ENCODE measurements at regions not wholly inside any gene's neighbourhood (a gene's known extent, or its start where the extent isn't known, plus 50 kb on each side); places are given as distances from the start of the nearest gene placed in this dataset.

- peaks cover 8% of the 10 kb centered on the region for H3K4me1 ChIP-seq (ENCODE audit: insufficient read depth, low read length)
- intact Hi-C loops (cut with micrococcal nuclease) = no loop called here
- H3K27me3 ChIP-seq (ENCODE audit: low read length) = no peaks in the 10 kb centered on the region
- no peaks in the 10 kb centered on the region for H4K20me1 ChIP-seq (ENCODE audit: low read length)
- H3K36me3 ChIP-seq (ENCODE audit: low read depth, low read length) = no peaks in the 10 kb centered on the region
- H2AFZ ChIP-seq (ENCODE audit: low read length) = no peak overlapping the region
- H3K9me3 ChIP-seq (ENCODE audit: low read length) = no peaks in the 10 kb centered on the region
- no peaks in the 10 kb centered on the region for H3K79me2 ChIP-seq (ENCODE audit: low read length)
- ATAC-seq = no peak
- H3K27ac ChIP-seq (ENCODE audit: low read length) = no peak overlapping the region
- POLR2A ChIA-PET (ENCODE audit: unreplicated experiment) = no interaction called here
- no peak overlapping the region for H3K4me2 ChIP-seq (ENCODE audit: low read length)
- no peak overlapping the region for H3K4me3 ChIP-seq (ENCODE audit: low read length)
- no peak overlapping the region for H3K9ac ChIP-seq (ENCODE audit: low read length)
- no peak for DNase-seq
- no peaks in the 10 kb centered on the region for H3F3A ChIP-seq (ENCODE audit: low read length, unreplicated experiment)
- TF ChIP-seq EZH2 (IDR thresholded peaks at IDR 0.05; ENCODE audit: low read length, unreplicated experiment) (no peak), CTCF (conservative IDR thresholded peaks at IDR 0.05; ENCODE audit: low read depth, low read length) (no peak), EZH2phosphoT487 (IDR thresholded peaks at IDR 0.05; ENCODE audit: borderline replicate concordance, low read length) (no peak)
- BruUV-seq (replicated peaks) = no TSS peak
- CTCF ChIA-PET = no interaction called here
- H3K9me2 ChIP-seq (replicated peaks; ENCODE audit: low read length) = no peaks in the 10 kb centered on the region
Measured at GRCh38 chr2:45192991-45193390, 183.7 kb upstream of the SIX2 start.

- no peak for ATAC-seq
- peaks cover 8% of the 10 kb centered on the region for H3K4me1 ChIP-seq (ENCODE audit: insufficient read depth, low read length)
- POLR2A ChIA-PET (ENCODE audit: unreplicated experiment) = no interaction called here
- H3K27me3 ChIP-seq (ENCODE audit: low read length) = no peaks in the 10 kb centered on the region
- no peaks in the 10 kb centered on the region for H3K79me2 ChIP-seq (ENCODE audit: low read length)
- H3F3A ChIP-seq (ENCODE audit: low read length, unreplicated experiment) = no peaks in the 10 kb centered on the region
- TF ChIP-seq EZH2phosphoT487 (IDR thresholded peaks at IDR 0.05; ENCODE audit: borderline replicate concordance, low read length) (no peak), EZH2 (IDR thresholded peaks at IDR 0.05; ENCODE audit: low read length, unreplicated experiment) (no peak), CTCF (conservative IDR thresholded peaks at IDR 0.05; ENCODE audit: low read depth, low read length) (no peak)
- CTCF ChIA-PET = no interaction called here
- no peak for DNase-seq
- no peak overlapping the region for H3K9ac ChIP-seq (ENCODE audit: low read length)
- no peaks in the 10 kb centered on the region for H4K20me1 ChIP-seq (ENCODE audit: low read length)
- no peaks in the 10 kb centered on the region for H3K9me2 ChIP-seq (replicated peaks; ENCODE audit: low read length)
- no peaks in the 10 kb centered on the region for H3K36me3 ChIP-seq (ENCODE audit: low read depth, low read length)
- BruUV-seq (replicated peaks) = no TSS peak
- no peak overlapping the region for H3K27ac ChIP-seq (ENCODE audit: low read length)
- no peak overlapping the region for H2AFZ ChIP-seq (ENCODE audit: low read length)
- intact Hi-C loops (cut with micrococcal nuclease) = no loop called here
- no peak overlapping the region for H3K4me3 ChIP-seq (ENCODE audit: low read length)
- no peaks in the 10 kb centered on the region for H3K9me3 ChIP-seq (ENCODE audit: low read length)
- H3K4me2 ChIP-seq (ENCODE audit: low read length) = no peak overlapping the region
Measured at GRCh38 chr2:45192481-45192880, 183.2 kb upstream of the SIX2 start.

GRCh38 chr2:45191976-45192375 is 182.7 kb upstream of the SIX2 start:
- Histone ChIP-seq H3K79me2 (ENCODE audit: low read length) (no peaks in the 10 kb centered on the region), H3K4me2 (ENCODE audit: low read length) (no peak overlapping the region), H3K27ac (ENCODE audit: low read length) (no peak overlapping the region), H3K4me1 (ENCODE audit: insufficient read depth, low read length) (peaks cover 8% of the 10 kb centered on the region), H3F3A (ENCODE audit: low read length, unreplicated experiment) (no peaks in the 10 kb centered on the region), H3K27me3 (ENCODE audit: low read length) (no peaks in the 10 kb centered on the region), H3K4me3 (ENCODE audit: low read length) (no peak overlapping the region), H2AFZ (ENCODE audit: low read length) (no peak overlapping the region), H4K20me1 (ENCODE audit: low read length) (no peaks in the 10 kb centered on the region), H3K9me2 (replicated peaks; ENCODE audit: low read length) (no peaks in the 10 kb centered on the region), H3K9ac (ENCODE audit: low read length) (no peak overlapping the region), H3K9me3 (ENCODE audit: low read length) (no peaks in the 10 kb centered on the region), H3K36me3 (ENCODE audit: low read depth, low read length) (no peaks in the 10 kb centered on the region)
- no TSS peak for BruUV-seq (replicated peaks)
- DNase-seq (no peak), ATAC-seq (no peak)
- TF ChIP-seq CTCF (conservative IDR thresholded peaks at IDR 0.05; ENCODE audit: low read depth, low read length) = no peak
- TF ChIP-seq EZH2phosphoT487 (IDR thresholded peaks at IDR 0.05; ENCODE audit: borderline replicate concordance, low read length) = no peak
- TF ChIP-seq EZH2 (IDR thresholded peaks at IDR 0.05; ENCODE audit: low read length, unreplicated experiment) = no peak
- POLR2A ChIA-PET (ENCODE audit: unreplicated experiment) = no interaction called here
- intact Hi-C loops (cut with micrococcal nuclease) = no loop called here
- CTCF ChIA-PET = no interaction called here
